Epidermal melanocyte (primary cell): ENCODE measurements at regions not wholly inside any gene's neighbourhood (a gene's known extent, or its start where the extent isn't known, plus 50 kb on each side); places are given as distances from the start of the nearest gene placed in this dataset.

Experiments
- DNase-seq: peaks from one replicate; pipeline ENCODE4 v3.0.0; 2011; ENCODE audit warnings: low spot score; ENCODE audit not compliant: insufficient read length

- no peak for DNase-seq
These were observed 215.5 kb upstream of the LARGE1 start for GRCh38 chr22:34135749-34136148.

GRCh38 chr22:34150023-34150422 lies 229.7 kb upstream of the LARGE1 start:
- DNase-seq = no peak

DNA sequence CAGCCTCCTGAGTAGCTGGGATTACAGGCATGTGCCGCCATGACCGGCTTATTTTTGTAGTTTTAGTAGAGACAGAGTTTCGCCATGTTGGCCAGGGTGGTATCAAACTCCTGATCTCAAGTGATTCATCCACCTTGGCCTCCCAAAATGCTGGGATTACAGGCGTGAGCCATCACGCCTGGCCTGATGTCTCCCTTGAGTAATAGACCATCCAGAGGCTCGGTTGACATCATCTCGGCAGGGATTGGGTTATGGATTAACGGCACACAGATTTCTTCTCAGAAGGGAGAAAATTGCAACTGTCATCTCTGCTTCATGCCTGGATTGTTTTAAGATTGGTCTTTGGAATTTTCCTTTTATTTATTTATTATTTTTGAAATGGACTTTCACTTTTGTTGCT lies 239.2 kb upstream of the LARGE1 start:
- no peak for DNase-seq

GRCh38 chr22:34160141-34160783 lies 240.0 kb upstream of the LARGE1 start:
- DNase-seq = no peak

- no peak for DNase-seq
These were observed 241.3 kb upstream of the LARGE1 start for GRCh38 chr22:34161431-34162123.

- DNase-seq = no peak
These were observed 278.7 kb upstream of the LARGE1 start for GRCh38 chr22:34198976-34199375.

DNA sequence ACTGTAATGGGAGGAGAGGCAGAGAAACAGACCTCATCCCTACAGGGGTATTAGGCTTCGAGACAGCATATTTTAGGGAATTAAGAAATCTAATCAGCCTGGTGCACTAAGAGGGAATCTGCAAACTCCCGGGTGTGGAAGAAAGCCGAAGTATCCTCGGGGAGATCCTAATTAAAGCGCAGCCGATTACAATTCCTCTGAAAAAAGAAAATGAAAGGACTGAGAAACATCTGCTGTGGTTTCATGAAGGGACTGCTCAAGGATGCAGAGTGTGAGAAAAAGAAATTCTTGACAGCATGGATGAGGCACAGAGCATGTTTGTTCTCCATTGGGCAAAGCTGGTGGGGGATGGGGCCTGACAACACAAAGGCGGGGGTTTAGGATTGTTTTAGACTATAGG lies 290.0 kb upstream of the LARGE1 start:
- DNase-seq = no peak

DNA sequence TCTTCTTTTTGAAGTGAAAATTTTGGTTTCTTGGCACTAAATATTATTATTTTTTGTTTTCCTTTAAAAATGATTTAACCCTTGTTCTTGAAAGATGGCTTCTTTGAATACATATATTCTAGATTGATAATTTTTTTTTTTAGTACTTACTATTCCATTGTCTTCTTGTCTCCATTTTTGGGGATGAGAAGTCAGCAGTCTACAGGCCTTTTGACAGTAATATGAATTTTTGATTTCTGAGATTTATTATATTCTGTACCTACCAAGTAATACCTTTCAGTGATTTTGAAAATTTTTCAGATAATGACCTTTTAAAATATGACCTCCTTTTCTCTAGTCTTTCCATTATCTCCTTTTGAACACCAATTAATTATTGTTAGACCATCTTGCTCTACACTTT lies 294.1 kb upstream of the LARGE1 start:
- no peak for DNase-seq

- DNase-seq = no peak
These were observed 305.0 kb upstream of the LARGE1 start for GRCh38 chr22:34225278-34225677.

DNA sequence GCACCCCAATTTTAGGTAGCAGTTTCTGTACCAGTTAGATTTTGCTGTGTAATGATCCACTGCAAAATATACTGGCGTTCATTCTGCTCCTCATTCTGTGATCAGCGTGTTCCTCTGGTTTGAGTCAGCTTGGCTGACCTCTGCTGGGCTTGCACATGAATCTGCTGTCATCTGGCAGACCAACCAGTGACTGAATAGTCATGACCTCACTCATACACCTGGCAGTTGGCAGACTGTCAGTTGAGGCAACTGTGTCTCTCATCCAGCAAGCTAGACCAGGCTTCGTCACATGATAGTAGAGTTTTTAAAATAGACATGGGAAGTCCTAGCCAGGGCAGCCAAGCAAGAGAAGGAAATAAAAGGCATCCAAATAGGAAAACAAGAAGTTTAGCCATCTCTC lies 316.3 kb upstream of the LARGE1 start:
- no peak for DNase-seq

- DNase-seq = no peak
These were observed 319.1 kb upstream of the LARGE1 start for GRCh38 chr22:34239421-34239820.

GRCh38 chr22:34243023-34243422 lies 322.7 kb upstream of the LARGE1 start:
- DNase-seq = no peak

- no peak for DNase-seq
These were observed 334.8 kb upstream of the LARGE1 start for GRCh38 chr22:34255042-34255441.

GRCh38 chr22:34278121-34278520 lies 357.8 kb upstream of the LARGE1 start:
- DNase-seq = no peak

DNA sequence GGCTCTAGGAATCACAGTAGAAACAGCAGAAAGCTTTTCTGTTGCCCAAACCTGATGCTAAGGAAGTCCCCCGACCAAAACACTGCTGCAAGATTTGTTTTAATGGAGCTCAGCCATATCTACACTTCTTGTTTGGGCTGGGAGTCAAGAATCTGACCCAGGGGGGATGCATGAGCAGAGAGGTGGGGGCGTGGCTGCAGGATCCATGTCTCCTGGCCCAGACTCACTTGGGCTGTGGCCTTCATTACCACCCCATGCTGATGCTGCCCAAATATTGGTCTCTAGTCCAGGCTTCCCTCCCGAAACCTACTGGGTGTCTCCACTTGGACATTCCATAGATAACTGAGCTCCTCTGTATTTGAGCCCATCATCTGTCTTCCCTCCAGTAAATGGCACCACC lies 361.5 kb upstream of the LARGE1 start:
- DNase-seq = no peak

DNA sequence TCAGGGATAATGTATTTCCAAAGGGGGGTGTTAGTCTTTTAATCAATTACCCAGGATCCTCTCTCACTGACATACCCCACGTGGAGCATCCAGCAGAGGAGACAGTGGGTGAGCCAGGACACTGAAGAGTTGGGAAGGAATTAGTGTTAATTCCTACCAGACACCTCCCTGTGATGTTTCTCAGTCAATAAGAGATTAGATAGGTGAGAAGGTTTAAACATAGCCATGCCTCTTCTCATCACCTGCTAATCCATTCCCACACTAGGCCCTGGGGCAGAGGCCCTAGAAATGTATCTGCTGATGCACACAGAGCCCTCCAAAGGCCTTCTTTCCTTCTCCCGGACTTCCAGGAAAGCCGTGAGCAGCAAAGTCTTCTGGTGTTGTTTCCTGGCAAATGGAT lies 363.6 kb upstream of the LARGE1 start:
- no peak for DNase-seq

DNA sequence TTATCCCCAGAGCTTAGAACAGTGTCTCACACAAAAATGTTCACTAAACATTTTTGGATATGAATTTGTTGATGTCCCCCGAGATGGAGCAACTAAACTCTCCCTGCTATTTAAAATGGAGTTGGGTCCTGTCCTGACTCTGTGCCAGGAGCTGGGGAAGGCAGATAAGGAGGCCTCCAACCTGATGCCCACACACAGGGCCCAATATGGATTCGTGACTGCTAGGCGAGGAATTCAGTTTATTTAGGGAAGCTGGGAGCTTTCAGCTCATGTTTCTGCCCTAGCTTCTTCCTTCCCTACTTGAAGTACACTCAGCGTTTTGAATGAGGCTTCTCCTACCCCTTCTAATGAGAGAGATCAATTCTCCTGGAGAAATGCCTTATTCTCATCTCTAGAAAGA lies 373.0 kb upstream of the LARGE1 start:
- DNase-seq = no peak

DNA sequence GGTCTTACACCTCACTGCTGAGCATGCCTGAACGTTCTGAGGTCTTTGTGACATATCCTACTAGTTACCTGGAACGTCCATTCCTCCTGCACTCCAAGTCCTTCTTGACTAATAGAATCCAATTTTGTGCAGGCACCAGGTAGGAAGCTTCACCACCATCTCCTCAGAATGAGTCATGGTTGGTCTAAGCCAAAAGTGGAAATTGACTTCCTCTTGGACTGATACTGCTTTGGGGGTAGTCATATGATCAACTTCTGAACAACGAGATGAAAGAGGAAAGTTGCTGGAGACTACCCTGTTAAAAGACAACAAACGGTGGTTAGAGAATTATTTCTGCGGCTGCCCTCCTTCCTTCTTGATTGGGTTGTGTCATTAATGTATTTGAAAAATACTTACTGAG lies 374.2 kb upstream of the LARGE1 start:
- DNase-seq = no peak

- DNase-seq = no peak
These were observed 374.7 kb upstream of the LARGE1 start for GRCh38 chr22:34294986-34295385.

DNA sequence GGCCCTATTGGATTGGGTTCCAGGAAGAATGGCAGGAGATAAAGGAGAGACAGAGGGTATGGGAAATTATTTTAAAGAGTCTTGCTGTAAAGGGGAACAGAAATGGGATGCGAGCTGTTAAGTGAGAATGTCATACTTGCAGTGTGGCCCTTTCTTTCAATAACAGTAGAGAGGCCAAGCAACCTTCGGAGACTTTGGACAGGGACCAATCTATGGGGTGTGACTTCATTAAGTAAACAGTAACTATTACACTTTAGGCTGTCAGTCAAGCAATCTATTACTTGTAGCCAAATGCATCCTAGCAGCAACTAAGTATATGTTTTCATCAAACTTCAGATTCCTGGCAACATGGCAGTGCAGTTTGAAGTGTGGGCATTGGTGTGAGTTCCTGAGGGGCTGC lies 376.2 kb upstream of the LARGE1 start:
- DNase-seq = no peak

GRCh38 chr22:34297536-34298120 lies 377.4 kb upstream of the LARGE1 start:
- no peak for DNase-seq

GRCh38 chr22:34299496-34299895 lies 379.2 kb upstream of the LARGE1 start:
- no peak for DNase-seq

- no peak for DNase-seq
These were observed 381.3 kb upstream of the LARGE1 start for GRCh38 chr22:34301569-34301968.
